HG02571 (cell line): ENCODE measurements at regions not wholly inside any gene's neighbourhood (a gene's known extent, or its start where the extent isn't known, plus 50 kb on each side); places are given as distances from the start of the nearest gene placed in this dataset.
"Not testable (repeated sequence)": the region's sequence is repeated elsewhere in the genome, so short reads cannot be mapped to it uniquely, and the experiment has no call there.

Experiments
- ATAC-seq: cut with Tn5 transposase; IDR thresholded peaks from one replicate; pipeline ENCODE4 v1.9.1; 2021; ENCODE audit warnings: mild to moderate bottlenecking, moderate library complexity; ENCODE audit not compliant: unreplicated experiment

- no peak for ATAC-seq
Measured at GRCh38 chr21:25254491-25255174, 352.6 kb downstream of the MRPL39 start.

- ATAC-seq: no peak
Measured at GRCh38 chr21:25246546-25246945, 360.7 kb downstream of the MRPL39 start.

- no peak for ATAC-seq
Measured at GRCh38 chr21:25244735-25245134, 362.5 kb downstream of the MRPL39 start.

GRCh38 chr21:25243808-25244207, 363.5 kb downstream of the MRPL39 start:
- no peak for ATAC-seq

- ATAC-seq: no peak
Measured at GRCh38 chr21:25240974-25241373, 366.3 kb downstream of the MRPL39 start.

- peak; percentile 84 for ATAC-seq
Measured at GRCh38 chr21:25234857-25235801, 372.2 kb downstream of the MRPL39 start.

- ATAC-seq: no peak
Measured at GRCh38 chr21:25220954-25221353, 386.3 kb downstream of the MRPL39 start.

- ATAC-seq: no peak
Measured at GRCh38 chr21:25220169-25220568, 387.1 kb downstream of the MRPL39 start.

- ATAC-seq: peak; percentile 90
Measured at GRCh38 chr21:25215698-25216384, 391.4 kb downstream of the MRPL39 start.

GRCh38 chr21:25214676-25215075, 392.6 kb downstream of the MRPL39 start:
- ATAC-seq: no peak

GRCh38 chr21:25199944-25200343, 407.3 kb downstream of the MRPL39 start:
- no peak for ATAC-seq

- no peak for ATAC-seq
Measured at GRCh38 chr21:25191141-25191540, 416.1 kb downstream of the MRPL39 start.

GRCh38 chr21:25189497-25189896, 417.8 kb downstream of the MRPL39 start:
- ATAC-seq: no peak

GRCh38 chr21:25188677-25189079, 418.6 kb downstream of the MRPL39 start:
- ATAC-seq: peak; percentile 84

- ATAC-seq: no peak
Measured at GRCh38 chr21:25186273-25186672, 421.0 kb downstream of the MRPL39 start.

GRCh38 chr21:25183577-25183976, 423.7 kb downstream of the MRPL39 start:
- no peak for ATAC-seq

- not testable (repeated sequence) for ATAC-seq
Measured at GRCh38 chr21:25181690-25182089, 425.6 kb downstream of the MRPL39 start.

GRCh38 chr21:25179116-25179515, 428.2 kb downstream of the MRPL39 start:
- no peak for ATAC-seq

- ATAC-seq: peak; percentile 80
Measured at GRCh38 chr21:25176637-25177412, 430.5 kb downstream of the MRPL39 start.

GRCh38 chr21:25175938-25176337, 431.3 kb downstream of the MRPL39 start:
- no peak for ATAC-seq

- ATAC-seq: no peak
Measured at GRCh38 chr21:25171438-25171837, 435.8 kb downstream of the MRPL39 start.
